ENCODE measurements at regions not wholly inside any gene's neighbourhood (a gene's known extent, or its start where the extent isn't known, plus 50 kb on each side); places are given as distances from the start of the nearest gene placed in this dataset.

DNA sequence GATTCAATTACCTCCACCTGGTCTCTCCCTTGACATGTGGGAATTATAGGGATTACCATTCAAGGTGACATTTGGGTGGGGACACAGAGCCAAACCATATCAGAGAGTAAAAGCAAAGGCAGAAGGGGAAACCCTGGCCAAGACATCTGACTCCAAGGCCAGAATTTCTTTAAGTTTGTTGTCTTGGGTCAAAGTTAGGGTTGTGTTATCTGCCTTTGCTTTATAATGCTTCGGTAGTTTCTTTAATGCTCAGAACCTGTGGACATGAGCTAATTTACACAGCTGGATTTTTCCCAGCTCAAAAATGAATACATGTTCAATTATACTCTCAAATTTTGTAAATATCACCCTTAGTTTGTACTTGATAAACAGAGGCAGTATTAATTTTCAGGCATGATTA, 1074.4 kb downstream of the ADGRL2 start:
- no peak for TF ChIP-seq POLR2A (IDR thresholded peaks at IDR 0.05)
- TF ChIP-seq, protein P1, sequence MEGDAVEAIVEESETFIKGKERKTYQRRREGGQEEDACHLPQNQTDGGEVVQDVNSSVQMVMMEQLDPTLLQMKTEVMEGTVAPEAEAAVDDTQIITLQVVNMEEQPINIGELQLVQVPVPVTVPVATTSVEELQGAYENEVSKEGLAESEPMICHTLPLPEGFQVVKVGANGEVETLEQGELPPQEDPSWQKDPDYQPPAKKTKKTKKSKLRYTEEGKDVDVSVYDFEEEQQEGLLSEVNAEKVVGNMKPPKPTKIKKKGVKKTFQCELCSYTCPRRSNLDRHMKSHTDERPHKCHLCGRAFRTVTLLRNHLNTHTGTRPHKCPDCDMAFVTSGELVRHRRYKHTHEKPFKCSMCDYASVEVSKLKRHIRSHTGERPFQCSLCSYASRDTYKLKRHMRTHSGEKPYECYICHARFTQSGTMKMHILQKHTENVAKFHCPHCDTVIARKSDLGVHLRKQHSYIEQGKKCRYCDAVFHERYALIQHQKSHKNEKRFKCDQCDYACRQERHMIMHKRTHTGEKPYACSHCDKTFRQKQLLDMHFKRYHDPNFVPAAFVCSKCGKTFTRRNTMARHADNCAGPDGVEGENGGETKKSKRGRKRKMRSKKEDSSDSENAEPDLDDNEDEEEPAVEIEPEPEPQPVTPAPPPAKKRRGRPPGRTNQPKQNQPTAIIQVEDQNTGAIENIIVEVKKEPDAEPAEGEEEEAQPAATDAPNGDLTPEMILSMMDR (IDR thresholded peaks at IDR 0.05) = no peak

All from Peyer's patch (tissue), 4 donors.